GM21723 (cell line): ENCODE measurements at regions not wholly inside any gene's neighbourhood (a gene's known extent, or its start where the extent isn't known, plus 50 kb on each side); places are given as distances from the start of the nearest gene placed in this dataset.
"Not testable (repeated sequence)": the region's sequence is repeated elsewhere in the genome, so short reads cannot be mapped to it uniquely, and the experiment has no call there.

ENCODE experiments used
- ATAC-seq: cut with Tn5 transposase; IDR thresholded peaks from one replicate; pipeline ENCODE4 v1.9.1; 2021; ENCODE audit warnings: mild to moderate bottlenecking, moderate library complexity; ENCODE audit not compliant: unreplicated experiment

GRCh38 chr3:193800138-193801043 is 207.4 kb downstream of the OPA1 start:
- ATAC-seq, result no peak

GRCh38 chr3:193801097-193801496 is 208.1 kb downstream of the OPA1 start:
- ATAC-seq, result no peak

GRCh38 chr3:193803288-193803687 is 210.3 kb downstream of the OPA1 start:
- ATAC-seq, result no peak

GRCh38 chr3:193805448-193805847 is 212.4 kb downstream of the OPA1 start:
- no peak for ATAC-seq

- no peak for ATAC-seq
These were observed 215.3 kb downstream of the OPA1 start for GRCh38 chr3:193808317-193808716.

- no peak for ATAC-seq
These were observed 216.1 kb downstream of the OPA1 start for GRCh38 chr3:193809106-193809505.

- ATAC-seq, result no peak
These were observed 219.2 kb downstream of the OPA1 start for GRCh38 chr3:193812078-193812725.

GRCh38 chr3:193812791-193813500 is 219.9 kb downstream of the OPA1 start:
- ATAC-seq, result no peak

- no peak for ATAC-seq
These were observed 220.5 kb downstream of the OPA1 start for GRCh38 chr3:193813501-193813830.

- ATAC-seq, result no peak
These were observed 221.3 kb downstream of the OPA1 start for GRCh38 chr3:193814166-193814892.

- ATAC-seq, result no peak
These were observed 222.4 kb downstream of the OPA1 start for GRCh38 chr3:193815246-193816027.

- no peak for ATAC-seq
These were observed 223.0 kb downstream of the OPA1 start for GRCh38 chr3:193816028-193816395.

- ATAC-seq, result no peak
These were observed 223.8 kb downstream of the OPA1 start for GRCh38 chr3:193816656-193817311.

GRCh38 chr3:193819117-193820010 is 226.4 kb downstream of the OPA1 start:
- ATAC-seq, result no peak

GRCh38 chr3:193821151-193821668 is 228.2 kb downstream of the OPA1 start:
- ATAC-seq, result no peak

GRCh38 chr3:193822492-193823212 is 229.6 kb downstream of the OPA1 start:
- ATAC-seq, result no peak

- ATAC-seq, result not testable (repeated sequence)
These were observed 230.2 kb downstream of the OPA1 start for GRCh38 chr3:193823213-193823605.

- no peak for ATAC-seq
These were observed 231.4 kb downstream of the OPA1 start for GRCh38 chr3:193824365-193824764.
